ENCODE measurements at regions not wholly inside any gene's neighbourhood (a gene's known extent, or its start where the extent isn't known, plus 50 kb on each side); places are given as distances from the start of the nearest gene placed in this dataset.

GRCh38 chr3:72446218-72447058 lies 401.8 kb downstream of the SHQ1 start, which contains the start of gene RYBP:
- peak in 1 of 2 donors; percentile 4 for TF ChIP-seq CTCF (IDR thresholded peaks at IDR 0.05; ENCODE audit: extremely low read depth in 1 of 2, insufficient read depth in 1 of 2, low read depth in 1 of 2, low read length in 2 of 2)
- no peak for TF ChIP-seq POLR2AphosphoS5 (IDR thresholded peaks at IDR 0.05; ENCODE audit: insufficient read depth, low read depth, low read length)
- TF ChIP-seq MAX (IDR thresholded peaks at IDR 0.05; ENCODE audit: insufficient read depth, insufficient read length), result no peak
- no peak for TF ChIP-seq EZH2 (IDR thresholded peaks at IDR 0.05; ENCODE audit: borderline replicate concordance, low read depth, low read length, severe bottlenecking)
- no peak for TF ChIP-seq JUN (IDR thresholded peaks at IDR 0.05; ENCODE audit: borderline replicate concordance, insufficient read depth, insufficient read length, low read depth)
- peak; percentile 34 for TF ChIP-seq POLR2A (IDR thresholded peaks at IDR 0.05; ENCODE audit: low read depth, low read length)
- no peak for TF ChIP-seq MYC (IDR thresholded peaks at IDR 0.05; ENCODE audit: low read depth, low read length)
- no peak for TF ChIP-seq GATA2 (IDR thresholded peaks at IDR 0.05; ENCODE audit: insufficient read depth, insufficient read length, low read depth, low read length)

Data from endothelial cell of umbilical vein (primary cell).